Esophagus squamous epithelium (tissue), 5 donors: ENCODE measurements at regions not wholly inside any gene's neighbourhood (a gene's known extent, or its start where the extent isn't known, plus 50 kb on each side); places are given as distances from the start of the nearest gene placed in this dataset.

Experiments
- DNase-seq: peaks from one replicate; lab custom pipeline; 2025; lab: John Stamatoyannopoulos, UW
- H3K27ac ChIP-seq, 4 donors: fragments of 200-600 bp; sonication (generic); one replicate each; pipeline ENCODE4 v1.5.1; 2016 to 2019; ENCODE audit warnings: mild to moderate bottlenecking in 1 of 4
- H3K27me3 ChIP-seq, 4 donors: fragments of 200-600 bp; sonication (generic); 1 replicate in 3 of 4; 2 replicates in 1 of 4; pipeline versions ENCODE4 v1.5.1 to v1.6.0; 2017 to 2021; ENCODE audit warnings: antibody characterized with exemption in 1 of 4
- H3K36me3 ChIP-seq, 3 donors: fragments of 200-600 bp; sonication (generic); one replicate each; pipeline ENCODE4 v1.5.1; 2016 to 2019
- H3K4me1 ChIP-seq, 3 donors: fragments of 200-600 bp; sonication (generic); one replicate each; pipeline ENCODE4 v1.5.1; 2017 to 2019
- H3K4me3 ChIP-seq, 4 donors: fragments of 200-600 bp; sonication (generic); 1 replicate in 3 of 4; 2 replicates in 1 of 4; pipeline ENCODE4 v1.5.1; 2016 to 2019; ENCODE audit warnings: mild to moderate bottlenecking in 2 of 4, moderate library complexity in 1 of 4
- H3K9me3 ChIP-seq, 3 donors: fragments of 200-600 bp; sonication (generic); one replicate each; pipeline ENCODE4 v1.5.1; 2016 to 2019
- CTCF ChIP-seq, 6 experiments: fragments of 450-650 bp in 4 of 6; fragments of 200-600 bp in 2 of 6; sonication (generic) in 2 of 6; IDR thresholded peaks; one replicate each; pipeline ENCODE4 v1.5.1; 2016 to 2019; ENCODE audit warnings: antibody characterized with exemption in 6 of 6, mild to moderate bottlenecking in 4 of 6, moderate library complexity in 4 of 6
- POLR2A ChIP-seq, 4 donors: fragments of 450-650 bp; IDR thresholded peaks; one replicate each; pipeline ENCODE4 v1.6.1; 2017; ENCODE audit warnings: antibody characterized with exemption in 4 of 4, mild to moderate bottlenecking in 4 of 4, moderate library complexity in 3 of 4
- WGBS, 2 donors: methylation state at CpG; one replicate each; pipeline ENCODE4 v1.1.5; 2018; 5-methylcytosine and 5-hydroxymethylcytosine counted together
- intact Hi-C: fragments of 100-400 bp; cut with DNase I; formaldehyde crosslinking; loops from one replicate; pipeline ENCODE4 v1.15.0; 2022
- donor health status: DM: yes; HTN: yes; CAD: no.

GRCh38 chr2:120978359-120979050 is 242.8 kb downstream of the GLI2 start:
- WGBS, 2 donors = 83 to 90% methylated on average over 11 to 16 of the region's 20 CpGs
- H3K27me3 ChIP-seq = no peaks in the 10 kb centered on the region
- H3K9me3 ChIP-seq = no peaks in the 10 kb centered on the region
- DNase-seq = no peak
- H3K27ac ChIP-seq = no peak overlapping the region
- H3K36me3 ChIP-seq = no peaks in the 10 kb centered on the region
- peaks cover 0 to 5% (median 0%) of the 10 kb centered on the region in 3 donors for H3K4me1 ChIP-seq
- no peak for TF ChIP-seq POLR2A (IDR thresholded peaks at IDR 0.05)
- TF ChIP-seq CTCF (IDR thresholded peaks at IDR 0.05) = no peak
- no peak overlapping the region for H3K4me3 ChIP-seq
- intact Hi-C loops = no loop called here

DNA sequence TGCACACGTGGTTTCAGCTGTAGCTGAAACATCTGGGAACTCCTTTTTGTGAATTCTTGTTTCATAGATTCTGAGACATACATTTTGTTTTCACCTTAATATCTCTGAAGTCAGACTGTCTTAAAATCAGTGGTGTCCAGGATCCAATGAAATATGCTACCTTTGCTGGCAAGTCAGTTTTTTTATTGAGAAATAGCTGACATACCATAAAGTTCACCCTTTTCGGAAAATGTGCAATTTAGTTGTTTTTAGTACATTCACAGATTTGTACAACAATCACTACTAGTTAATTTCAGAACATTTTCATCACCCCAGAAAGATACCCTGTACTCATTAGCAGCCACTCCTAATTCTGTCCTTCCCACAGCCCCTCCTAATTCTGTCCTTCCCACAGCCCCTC is 243.7 kb downstream of the GLI2 start:
- no peak for DNase-seq
- H3K4me1 ChIP-seq = peaks cover 0 to 5% (median 0%) of the 10 kb centered on the region in 3 donors
- WGBS, 2 donors = 54 to 72% methylated on average over 2 of the region's 2 CpGs
- no peak overlapping the region for H3K27ac ChIP-seq
- no peaks in the 10 kb centered on the region for H3K9me3 ChIP-seq
- intact Hi-C loops = no loop called here
- no peak for TF ChIP-seq CTCF (IDR thresholded peaks at IDR 0.05)
- TF ChIP-seq POLR2A (IDR thresholded peaks at IDR 0.05) = no peak
- H3K36me3 ChIP-seq = peaks cover 0 to 4% (median 0%) of the 10 kb centered on the region in 3 donors
- H3K4me3 ChIP-seq = no peak overlapping the region
- H3K27me3 ChIP-seq = no peaks in the 10 kb centered on the region

- 61 to 72% methylated on average over 8 of the region's 8 CpGs for WGBS, 2 donors
- TF ChIP-seq CTCF (IDR thresholded peaks at IDR 0.05) (no peak), POLR2A (IDR thresholded peaks at IDR 0.05) (no peak)
- Histone ChIP-seq H3K27me3 (no peaks in the 10 kb centered on the region), H3K4me3 (no peak overlapping the region), H3K36me3 (peaks cover 0 to 8% (median 0%) of the 10 kb centered on the region in 3 donors), H3K4me1 (peaks cover 0 to 5% (median 0%) of the 10 kb centered on the region in 3 donors), H3K27ac (no peak overlapping the region), H3K9me3 (no peaks in the 10 kb centered on the region)
- no peak for DNase-seq
- intact Hi-C loops = no loop called here
Measured at GRCh38 chr2:120979921-120980320, 244.3 kb downstream of the GLI2 start.

DNA sequence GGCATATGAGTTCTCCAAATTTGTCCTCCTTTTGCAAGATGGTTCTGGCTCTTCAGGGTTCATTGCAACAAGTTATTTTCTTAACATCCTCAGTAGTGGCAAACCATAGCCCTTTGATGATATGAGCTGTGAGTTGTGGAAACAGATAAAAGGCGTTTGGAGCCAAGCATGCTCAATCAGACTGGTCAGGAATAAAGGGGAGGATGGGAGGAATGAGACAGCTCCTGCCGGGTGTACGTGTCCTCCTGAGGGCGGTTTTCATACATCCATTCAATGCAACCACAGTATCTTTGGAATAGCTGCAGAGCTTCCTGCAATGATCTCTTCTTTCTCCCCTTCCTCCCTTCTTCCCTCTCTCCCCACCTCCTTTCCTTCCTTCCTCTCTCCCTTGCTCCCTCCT is 245.8 kb downstream of the GLI2 start:
- WGBS, 2 donors = 78 to 90% methylated on average over 4 of the region's 4 CpGs
- H3K36me3 ChIP-seq = peaks cover 0 to 16% (median 0%) of the 10 kb centered on the region in 3 donors
- H3K27me3 ChIP-seq = no peaks in the 10 kb centered on the region
- intact Hi-C loops = no loop called here
- DNase-seq = no peak
- no peak for TF ChIP-seq POLR2A (IDR thresholded peaks at IDR 0.05)
- TF ChIP-seq CTCF (IDR thresholded peaks at IDR 0.05) = no peak
- no peak overlapping the region for H3K27ac ChIP-seq
- H3K4me3 ChIP-seq = no peak overlapping the region
- H3K4me1 ChIP-seq = peaks cover 0 to 5% (median 0%) of the 10 kb centered on the region in 3 donors
- H3K9me3 ChIP-seq = no peaks in the 10 kb centered on the region

GRCh38 chr2:120982598-120982997 is 246.9 kb downstream of the GLI2 start:
- DNase-seq = no peak
- Histone ChIP-seq H3K9me3 (no peaks in the 10 kb centered on the region), H3K27me3 (no peaks in the 10 kb centered on the region), H3K4me1 (peaks cover 0 to 5% (median 0%) of the 10 kb centered on the region in 3 donors), H3K27ac (no peak overlapping the region), H3K36me3 (peaks cover 0 to 25% (median 0%) of the 10 kb centered on the region in 3 donors), H3K4me3 (no peak overlapping the region)
- no peak for TF ChIP-seq CTCF (IDR thresholded peaks at IDR 0.05)
- no peak for TF ChIP-seq POLR2A (IDR thresholded peaks at IDR 0.05)
- 82 to 85% methylated on average over 4 to 18 of the region's 20 CpGs for WGBS, 2 donors
- intact Hi-C loops = no loop called here
